Esophagus squamous epithelium (tissue), 4 donors: ENCODE measurements at regions not wholly inside any gene's neighbourhood (a gene's known extent, or its start where the extent isn't known, plus 50 kb on each side); places are given as distances from the start of the nearest gene placed in this dataset.

Experiments
- CTCF ChIP-seq, 6 experiments: fragments of 450-650 bp in 4 of 6; fragments of 200-600 bp in 2 of 6; sonication (generic) in 2 of 6; IDR thresholded peaks; one replicate each; pipeline ENCODE4 v1.5.1; 2016 to 2019; ENCODE audit warnings: antibody characterized with exemption in 6 of 6, mild to moderate bottlenecking in 4 of 6, moderate library complexity in 4 of 6
- POLR2A ChIP-seq, 4 donors: fragments of 450-650 bp; IDR thresholded peaks; one replicate each; pipeline ENCODE4 v1.6.1; 2017; ENCODE audit warnings: antibody characterized with exemption in 4 of 4, mild to moderate bottlenecking in 4 of 4, moderate library complexity in 3 of 4

GRCh38 chr1:34655875-34656240 lies 99.0 kb upstream of the GJB5 start:
- TF ChIP-seq POLR2A (IDR thresholded peaks at IDR 0.05) (no peak), CTCF (IDR thresholded peaks at IDR 0.05) (no peak)
